Hepatic stellate cell (primary cell): ENCODE measurements at regions not wholly inside any gene's neighbourhood (a gene's known extent, or its start where the extent isn't known, plus 50 kb on each side); places are given as distances from the start of the nearest gene placed in this dataset.
"Not testable (repeated sequence)": the region's sequence is repeated elsewhere in the genome, so short reads cannot be mapped to it uniquely, and the experiment has no call there.

Experiments used
- DNase-seq: peaks from one replicate; pipeline ENCODE4 v3.0.0; 2011; ENCODE audit warnings: low spot score

GRCh38 chr21:10366210-10366609 is 155.2 kb upstream of the TPTE start:
- not testable (repeated sequence) for DNase-seq

GRCh38 chr21:10367586-10367985 is 153.8 kb upstream of the TPTE start:
- DNase-seq: not testable (repeated sequence)

- DNase-seq: not testable (repeated sequence)
Observed at GRCh38 chr21:10368323-10368798, 153.0 kb upstream of the TPTE start.

- DNase-seq: not testable (repeated sequence)
Observed at GRCh38 chr21:10369289-10369688, 152.1 kb upstream of the TPTE start.

GRCh38 chr21:10377758-10378157 is 143.6 kb upstream of the TPTE start:
- DNase-seq: not testable (repeated sequence)

GRCh38 chr21:10379816-10380215 is 141.6 kb upstream of the TPTE start:
- DNase-seq: not testable (repeated sequence)

- not testable (repeated sequence) for DNase-seq
Observed at GRCh38 chr21:10381687-10382060, 139.7 kb upstream of the TPTE start.

- DNase-seq: not testable (repeated sequence)
Observed at GRCh38 chr21:10382135-10382534, 139.2 kb upstream of the TPTE start.

- DNase-seq: not testable (repeated sequence)
Observed at GRCh38 chr21:10382580-10382979, 138.8 kb upstream of the TPTE start.

GRCh38 chr21:10383571-10383970 is 137.8 kb upstream of the TPTE start:
- DNase-seq: not testable (repeated sequence)

GRCh38 chr21:10384304-10384861 is 137.0 kb upstream of the TPTE start:
- DNase-seq: not testable (repeated sequence)

GRCh38 chr21:10385202-10385601 is 136.2 kb upstream of the TPTE start:
- DNase-seq: not testable (repeated sequence)

- DNase-seq: not testable (repeated sequence)
Observed at GRCh38 chr21:10385898-10386527, 135.4 kb upstream of the TPTE start.

- not testable (repeated sequence) for DNase-seq
Observed at GRCh38 chr21:10387692-10388450, 133.5 kb upstream of the TPTE start.

GRCh38 chr21:10388625-10389024 is 132.8 kb upstream of the TPTE start:
- not testable (repeated sequence) for DNase-seq

- DNase-seq: not testable (repeated sequence)
Observed at GRCh38 chr21:10392301-10392700, 129.1 kb upstream of the TPTE start.

GRCh38 chr21:10395963-10396362 is 125.4 kb upstream of the TPTE start:
- not testable (repeated sequence) for DNase-seq

- DNase-seq: not testable (repeated sequence)
Observed at GRCh38 chr21:10397495-10397915, 123.9 kb upstream of the TPTE start.

- DNase-seq: not testable (repeated sequence)
Observed at GRCh38 chr21:10398692-10399489, 122.5 kb upstream of the TPTE start.

GRCh38 chr21:10400622-10401361 is 120.6 kb upstream of the TPTE start:
- not testable (repeated sequence) for DNase-seq

GRCh38 chr21:10402461-10402860 is 118.9 kb upstream of the TPTE start:
- DNase-seq: not testable (repeated sequence)
